NCI-H226 (cell line): ENCODE measurements at regions not wholly inside any gene's neighbourhood (a gene's known extent, or its start where the extent isn't known, plus 50 kb on each side); places are given as distances from the start of the nearest gene placed in this dataset.

Source experiments
- DNase-seq: peaks from one replicate; pipeline ENCODE4 v3.0.0-alpha.2; 2015

- peak; percentile 62 for DNase-seq
These were observed 150.8 kb upstream of the DIPK2B start for GRCh38 chrX:45351478-45351877.

- DNase-seq: no peak
These were observed 147.6 kb upstream of the DIPK2B start for GRCh38 chrX:45348296-45348695.

DNA sequence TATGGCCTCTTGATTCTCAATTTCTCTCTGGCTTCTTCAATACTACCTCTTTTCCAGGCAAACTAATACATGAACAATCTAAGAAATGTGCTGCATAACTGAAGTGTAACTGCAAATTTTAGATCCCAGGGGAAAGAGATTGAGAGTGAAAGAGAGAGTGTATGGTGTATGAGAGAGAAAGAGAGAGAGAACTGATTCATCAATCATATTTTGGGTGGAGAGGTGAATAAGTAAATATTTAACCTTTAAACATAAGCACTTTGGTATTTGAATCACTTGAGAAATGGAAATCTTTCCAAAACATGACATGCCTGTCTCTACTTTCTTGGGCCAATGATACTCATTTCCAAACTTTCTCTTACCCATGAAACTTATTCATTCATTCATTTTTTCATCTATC, 147.2 kb upstream of the DIPK2B start:
- DNase-seq: no peak

DNA sequence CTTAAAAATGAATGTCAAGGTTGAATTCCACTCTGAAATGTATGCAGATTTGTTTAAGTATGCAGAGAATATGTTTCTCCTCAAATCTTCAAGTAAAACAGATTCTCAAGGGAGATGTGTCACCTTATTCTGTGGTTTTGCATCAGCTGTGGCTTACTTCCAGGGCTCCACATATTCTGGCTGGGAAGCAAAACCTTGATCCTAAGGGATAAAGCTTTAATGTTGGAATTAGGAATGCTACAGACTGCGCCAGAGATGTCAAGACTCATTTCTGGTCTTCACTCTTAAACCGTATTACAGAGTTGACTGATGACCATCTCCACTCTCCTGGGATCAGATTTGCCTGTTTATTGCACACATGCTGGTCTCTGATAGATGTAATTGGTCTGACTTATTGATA, 143.9 kb upstream of the DIPK2B start:
- peak; percentile 10 for DNase-seq

GRCh38 chrX:45329217-45329616, 128.5 kb upstream of the DIPK2B start:
- peak; percentile 80 for DNase-seq

- peak; percentile 3 for DNase-seq
These were observed 124.3 kb upstream of the DIPK2B start for GRCh38 chrX:45324941-45325340.

DNA sequence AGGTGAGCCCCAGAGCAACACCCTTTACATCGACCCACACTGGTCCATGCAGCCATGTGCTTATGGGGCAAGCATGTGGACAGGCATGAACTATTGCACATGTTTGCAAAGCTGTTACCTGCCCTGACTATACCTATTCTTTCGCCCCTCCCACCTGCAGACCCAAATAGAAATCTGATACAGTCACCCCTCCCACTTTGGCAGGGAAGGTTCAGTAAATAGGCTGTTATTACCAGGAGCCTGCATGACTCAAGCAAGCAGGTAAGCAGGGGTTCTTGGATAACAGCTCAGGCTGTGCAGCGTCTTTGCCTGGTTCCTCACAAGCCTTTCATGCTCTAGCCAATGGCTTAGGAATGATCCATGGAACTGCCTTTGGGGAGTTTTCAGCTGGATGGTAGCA, 122.7 kb upstream of the DIPK2B start:
- DNase-seq: no peak

DNA sequence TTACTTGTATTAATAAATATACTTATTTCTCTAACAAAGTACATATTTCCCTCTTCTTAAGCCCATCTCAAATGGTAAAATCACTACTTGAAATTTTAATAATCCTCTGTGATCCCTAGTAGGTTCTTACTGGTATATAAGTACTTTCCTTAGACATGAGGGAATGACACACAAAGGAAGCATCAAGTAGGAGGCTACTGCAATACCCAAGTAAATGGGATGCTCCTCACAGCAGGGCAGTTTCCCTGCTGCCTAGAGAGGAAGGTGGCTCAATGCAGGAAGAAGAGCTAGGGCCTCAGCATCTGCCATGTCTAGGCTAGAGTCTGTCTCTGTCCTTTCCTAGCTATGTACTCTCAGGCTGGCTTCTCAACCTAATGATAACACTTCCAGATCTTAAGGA, 122.1 kb upstream of the DIPK2B start:
- peak; percentile 32 for DNase-seq

- peak; percentile 59 for DNase-seq
These were observed 121.7 kb upstream of the DIPK2B start for GRCh38 chrX:45322382-45322781.

GRCh38 chrX:45320191-45320590, 119.5 kb upstream of the DIPK2B start:
- no peak for DNase-seq

DNA sequence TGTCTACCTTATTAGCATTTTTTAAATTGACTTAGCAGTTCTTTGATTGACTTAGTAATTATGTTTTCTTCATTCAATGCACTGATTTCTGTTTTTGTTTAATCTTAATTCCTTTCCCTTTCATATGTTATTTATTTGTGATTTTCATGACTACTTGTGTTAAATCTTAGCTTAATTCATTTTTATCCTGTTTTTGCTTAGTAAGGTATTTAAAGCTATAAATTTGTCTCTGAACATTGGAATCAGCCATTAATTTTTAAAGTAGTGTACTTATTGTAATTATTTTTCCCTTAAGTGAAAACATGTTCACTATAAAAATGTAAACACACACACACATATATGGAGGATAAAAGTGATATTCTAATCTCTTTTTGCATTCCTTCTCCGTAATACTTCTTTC, 109.1 kb upstream of the DIPK2B start:
- DNase-seq: no peak

DNA sequence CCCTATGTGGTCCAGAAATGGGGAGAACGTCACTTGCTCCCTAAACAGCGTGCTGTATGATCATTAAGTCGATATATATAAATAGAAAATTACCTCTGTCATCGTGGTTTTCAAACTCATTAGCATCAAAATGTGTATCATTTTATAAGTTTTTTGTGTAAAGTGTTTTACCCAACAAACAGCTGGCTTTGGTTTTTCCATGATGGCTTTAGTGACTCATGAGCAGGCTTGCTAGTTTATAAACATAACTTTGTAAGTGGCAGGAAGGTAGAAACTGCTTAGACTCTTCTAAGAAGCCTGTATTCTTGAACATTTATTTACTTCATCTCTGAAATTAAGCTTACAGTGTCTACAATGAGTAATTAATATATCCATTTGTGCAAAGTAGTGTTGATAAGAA, 108.4 kb upstream of the DIPK2B start:
- DNase-seq: no peak

DNA sequence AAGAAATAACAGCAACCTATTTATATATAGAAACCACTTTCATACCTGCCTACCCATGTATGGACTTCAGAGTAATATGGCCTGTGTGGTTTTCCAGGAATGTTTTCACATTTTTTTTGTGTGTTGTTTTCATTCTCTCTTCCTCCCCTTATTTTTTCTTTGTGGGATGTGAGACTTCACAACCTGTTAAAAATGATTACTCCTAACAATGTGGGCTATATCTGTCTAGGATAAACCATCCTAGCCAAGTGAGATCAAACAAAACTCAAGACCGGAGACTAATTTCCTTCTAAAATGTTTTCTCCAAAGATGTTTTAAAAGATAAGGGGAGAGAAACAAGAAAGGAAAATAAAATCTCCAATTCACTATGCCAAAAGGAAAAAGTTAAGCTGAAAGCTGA, 106.1 kb upstream of the DIPK2B start:
- no peak for DNase-seq

DNA sequence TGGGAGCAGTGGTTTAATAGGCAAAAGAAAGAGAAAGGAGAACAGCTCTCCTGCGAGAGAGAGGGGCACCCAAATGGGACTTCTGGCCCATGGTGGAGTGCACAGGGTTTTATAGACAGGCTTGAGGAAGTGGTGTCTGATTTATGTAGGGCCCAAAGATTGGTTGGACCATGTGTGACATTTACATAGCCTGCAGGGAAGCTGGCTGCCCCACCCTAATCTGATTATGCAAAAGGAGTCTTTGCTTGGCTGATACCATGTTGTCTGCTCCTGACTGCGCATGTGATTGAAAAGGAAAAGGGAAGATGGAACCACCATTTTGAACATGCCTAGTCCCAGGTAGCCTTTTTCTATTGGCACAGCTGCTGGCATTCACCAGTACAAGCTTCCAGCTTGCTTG, 100.0 kb upstream of the DIPK2B start:
- no peak for DNase-seq

GRCh38 chrX:45295259-45295986, 94.7 kb upstream of the DIPK2B start:
- peak; percentile 58 for DNase-seq

DNA sequence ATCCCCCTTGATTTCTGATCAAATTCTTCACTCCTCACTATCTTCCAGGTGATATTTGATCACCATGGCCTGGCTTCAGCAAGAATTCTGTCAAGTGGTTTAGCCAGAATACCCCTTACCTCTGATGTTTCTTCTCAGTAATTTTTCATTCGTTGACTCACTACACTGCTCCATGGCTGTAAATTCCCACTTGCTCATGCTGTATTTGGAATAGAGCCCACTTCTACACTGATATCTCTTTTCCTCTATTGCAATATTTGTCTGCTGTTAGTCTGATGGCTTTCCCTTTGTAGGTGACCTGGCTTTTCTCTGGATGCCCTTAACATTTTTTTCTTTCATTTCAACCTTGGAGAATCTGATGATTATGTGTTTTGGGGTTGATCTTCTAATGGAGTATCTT, 73.9 kb upstream of the DIPK2B start:
- DNase-seq: peak; percentile 54

DNA sequence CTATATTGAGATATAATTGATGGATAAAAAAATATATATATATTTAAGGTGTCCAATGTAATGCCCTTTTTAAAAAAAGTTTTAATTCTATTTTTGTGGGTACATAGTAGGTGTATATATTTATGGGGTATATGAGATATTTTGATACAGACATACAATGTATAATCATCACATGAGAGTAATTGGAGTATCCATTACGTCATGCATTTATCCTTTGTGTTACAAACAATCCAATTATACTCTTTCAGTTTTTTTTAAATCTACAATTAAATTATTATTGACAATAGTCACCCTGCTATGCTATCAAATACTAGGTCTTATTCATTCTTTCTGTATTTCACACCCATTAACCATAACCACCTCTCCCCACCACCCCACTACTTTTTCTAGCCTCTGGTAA, 66.3 kb upstream of the DIPK2B start:
- DNase-seq: no peak

DNA sequence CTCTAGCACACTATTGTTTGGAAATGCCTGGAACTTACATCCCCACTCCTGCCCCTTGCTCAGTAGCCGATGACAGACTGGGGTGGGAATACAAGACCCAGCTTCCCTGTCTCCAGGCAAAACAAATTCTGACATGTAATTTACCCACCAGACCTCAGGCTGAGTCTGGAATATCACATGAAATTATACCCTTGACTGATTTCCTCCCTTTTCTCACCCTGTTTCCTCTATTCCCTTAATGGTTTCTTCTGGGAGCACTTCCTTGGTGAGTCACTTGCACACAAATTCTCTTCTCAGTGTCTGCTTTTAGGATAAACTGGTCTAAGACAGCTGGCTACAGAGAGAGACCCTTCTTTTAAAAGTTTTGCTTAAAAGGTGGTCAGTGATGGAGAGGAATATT, 65.8 kb upstream of the DIPK2B start:
- DNase-seq: peak; percentile 27

DNA sequence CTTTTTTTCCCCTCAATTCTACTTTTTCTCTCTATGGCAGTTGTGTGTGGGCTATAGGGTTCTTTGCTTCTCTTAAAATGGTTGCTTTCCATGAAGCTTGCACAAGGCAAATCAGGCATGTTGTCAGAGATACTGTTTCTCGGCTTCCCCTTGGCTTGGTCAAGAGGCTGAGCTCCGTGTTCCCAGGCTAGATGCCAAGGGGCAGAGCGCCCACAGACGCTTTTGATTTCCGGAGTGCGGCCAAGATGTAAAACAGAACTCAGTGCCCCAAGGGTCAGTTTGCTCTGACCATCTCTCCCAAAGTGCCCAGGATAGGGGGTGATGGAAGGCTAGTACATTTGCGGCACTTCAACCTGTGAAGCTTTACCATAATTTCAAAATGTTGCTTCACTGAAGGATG, 64.2 kb upstream of the DIPK2B start:
- no peak for DNase-seq

DNA sequence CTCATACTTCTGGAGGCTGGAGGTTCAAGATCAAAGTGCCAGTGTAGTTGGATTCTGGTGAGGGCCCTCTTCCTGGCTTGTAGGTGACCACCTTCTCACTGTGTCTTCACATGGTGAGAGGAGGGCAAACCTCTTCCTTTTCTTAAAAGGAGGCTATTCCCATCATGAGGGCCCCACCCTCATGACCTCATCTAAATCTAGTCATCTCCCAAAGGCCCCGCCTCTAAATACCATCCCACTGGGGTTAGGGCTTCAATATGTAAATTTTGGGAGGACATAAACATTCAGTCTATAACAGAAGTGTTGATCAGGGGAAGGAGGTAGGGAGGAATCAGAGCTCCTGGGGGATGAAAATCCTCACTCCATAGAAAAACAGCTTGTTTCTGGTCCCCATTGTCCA, 60.8 kb upstream of the DIPK2B start:
- DNase-seq: no peak

GRCh38 chrX:45261005-45261404, 60.3 kb upstream of the DIPK2B start:
- no peak for DNase-seq

DNA sequence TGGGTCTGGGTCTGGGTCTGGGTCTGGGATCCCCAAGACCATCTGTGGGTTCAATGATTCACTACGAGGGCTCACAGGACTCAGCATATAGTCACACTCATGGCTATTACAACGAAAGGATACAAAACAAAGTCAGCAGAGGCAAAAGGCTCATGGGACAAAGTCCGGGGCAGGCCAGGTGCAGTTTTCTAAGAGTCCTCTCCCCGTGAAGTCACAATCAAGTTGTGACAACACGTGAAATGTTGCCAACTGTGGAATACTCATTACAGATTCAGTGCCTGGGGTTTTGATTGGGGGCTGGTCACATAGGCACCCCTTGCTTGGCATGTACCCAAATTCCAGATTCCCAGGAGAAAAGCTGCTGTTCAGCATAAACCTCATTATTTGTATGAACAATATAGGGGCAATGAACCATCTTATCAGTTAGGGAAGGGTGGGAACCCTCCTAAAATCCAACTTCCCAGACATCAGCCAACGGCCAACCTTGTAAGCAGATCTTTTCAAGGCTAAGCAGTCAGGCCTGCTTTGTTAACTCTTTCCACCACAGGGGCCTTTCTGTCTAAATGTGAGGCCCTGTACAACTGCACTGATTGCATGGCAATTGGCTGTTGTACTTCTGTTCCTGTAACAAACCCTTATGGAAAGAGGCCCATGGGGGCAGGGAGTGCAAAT, 58.2 kb upstream of the DIPK2B start:
- DNase-seq: no peak
